A673 (cell line): ENCODE measurements at regions not wholly inside any gene's neighbourhood (a gene's known extent, or its start where the extent isn't known, plus 50 kb on each side); places are given as distances from the start of the nearest gene placed in this dataset.

ENCODE experiments used
- BruUV-seq: library from RNA; stranded (reverse); fragments of 400-500 nt; replicated peaks from 2 replicates; lab custom pipeline; 2021; lab: Mats Ljungman, UMichigan
- CTCF ChIA-PET: fragments of 300-600 bp; sonication (Branson Sonifier 250); formaldehyde crosslinking; loops from one replicate; lab custom pipeline; 2022; ENCODE audit warnings: antibody characterized with exemption; lab: Charles Lee
- POLR2A ChIA-PET: fragments of 300-600 bp; sonication (Branson Sonifier 250); formaldehyde crosslinking; loops from one replicate; lab custom pipeline; 2022; ENCODE audit warnings: antibody characterized with exemption; ENCODE audit not compliant: low non-redundant PET; lab: Charles Lee
- DNase-seq: peaks from one replicate; pipeline ENCODE4 v3.0.0-alpha.2; 2015; ENCODE audit warnings: low spot score
- H3K27ac ChIP-seq: fragments of 200-600 bp; sonication (generic); 2 replicates; pipeline ENCODE4 v1.5.1; 2016; ENCODE audit warnings: mixed run types, low read depth, mild to moderate bottlenecking, mixed read lengths, antibody characterized with exemption, low read length; ENCODE audit not compliant: poor library complexity, severe bottlenecking
- H3K27me3 ChIP-seq: fragments of 200-600 bp; sonication (generic); replicated peaks from 2 replicates; pipeline ENCODE4 v1.6.1; 2017; ENCODE audit warnings: mixed run types, low read depth, mild to moderate bottlenecking, mixed read lengths, antibody characterized with exemption, low read length; ENCODE audit not compliant: insufficient read depth, poor library complexity
- H3K36me3 ChIP-seq: fragments of 200-600 bp; sonication (generic); 2 replicates; pipeline ENCODE4 v1.6.1; 2016; ENCODE audit warnings: mixed run types, mild to moderate bottlenecking, mixed read lengths, antibody characterized with exemption, low read length; ENCODE audit not compliant: insufficient read depth, poor library complexity, severe bottlenecking
- H3K4me1 ChIP-seq: fragments of 200-600 bp; sonication (generic); 2 replicates; pipeline ENCODE4 v1.6.1; 2017; ENCODE audit warnings: mixed run types, mild to moderate bottlenecking, mixed read lengths, antibody characterized with exemption, low read length; ENCODE audit not compliant: insufficient read depth, poor library complexity, severe bottlenecking
- H3K4me3 ChIP-seq: fragments of 200-600 bp; sonication (generic); 2 replicates; pipeline ENCODE4 v1.5.1; 2016; ENCODE audit warnings: low read depth, mixed run types, mild to moderate bottlenecking, mixed read lengths, low read length; ENCODE audit not compliant: poor library complexity, severe bottlenecking
- H3K9me3 ChIP-seq: fragments of 200-600 bp; sonication (generic); 2 replicates; pipeline ENCODE4 v1.6.1; 2016; ENCODE audit warnings: mixed run types, low read depth, mild to moderate bottlenecking, mixed read lengths, antibody characterized with exemption, low read length; ENCODE audit not compliant: poor library complexity, severe bottlenecking
- CTCF ChIP-seq: fragments of 300-800, 200-600 bp; sonication (generic); conservative IDR thresholded peaks from 2 replicates; pipeline ENCODE4 v1.5.1; 2017; ENCODE audit warnings: low read depth, mild to moderate bottlenecking, antibody characterized with exemption, low read length, moderate library complexity, mixed read lengths
- EZH2 ChIP-seq: fragments of 200-600 bp; sonication (generic); IDR thresholded peaks from 2 replicates; pipeline ENCODE4 v1.6.1; 2017; ENCODE audit warnings: borderline replicate concordance, low read depth, mild to moderate bottlenecking, mixed read lengths, antibody characterized with exemption, low read length; ENCODE audit not compliant: poor library complexity, severe bottlenecking
- intact Hi-C: fragments of 100-400 bp; cut with micrococcal nuclease; formaldehyde crosslinking; loops from one replicate; pipeline ENCODE4 v1.10.0; 2022; ENCODE audit not compliant: unreplicated experiment

- no peak for DNase-seq
- ChIA-PET CTCF (no interaction called here), POLR2A (no interaction called here)
- intact Hi-C loops = no loop called here
- Histone ChIP-seq H3K9me3 (no peaks in the 10 kb centered on the region), H3K27me3 (peaks cover 58% of the 10 kb centered on the region), H3K27ac (no peak overlapping the region), H3K4me1 (no peaks in the 10 kb centered on the region), H3K4me3 (no peak overlapping the region), H3K36me3 (no peaks in the 10 kb centered on the region)
- no TSS peak for BruUV-seq
- TF ChIP-seq CTCF (no peak), EZH2 (no peak)
Measured at GRCh38 chr1:47591801-47592200, 154.0 kb downstream of the FOXD2 start.

GRCh38 chr1:47592296-47593012 is 154.6 kb downstream of the FOXD2 start:
- DNase-seq = no peak
- H3K4me1 ChIP-seq = no peaks in the 10 kb centered on the region
- TF ChIP-seq CTCF = no peak
- no peaks in the 10 kb centered on the region for H3K9me3 ChIP-seq
- BruUV-seq = no TSS peak
- H3K4me3 ChIP-seq = no peak overlapping the region
- POLR2A ChIA-PET = no interaction called here
- peaks cover 58% of the 10 kb centered on the region for H3K27me3 ChIP-seq
- intact Hi-C loops = no loop called here
- CTCF ChIA-PET = no interaction called here
- H3K27ac ChIP-seq = no peak overlapping the region
- no peaks in the 10 kb centered on the region for H3K36me3 ChIP-seq

GRCh38 chr1:47593013-47593568 is 155.2 kb downstream of the FOXD2 start:
- POLR2A ChIA-PET = no interaction called here
- BruUV-seq = no TSS peak
- H3K27ac ChIP-seq = no peak overlapping the region
- H3K4me3 ChIP-seq = no peak overlapping the region
- intact Hi-C loops = no loop called here
- H3K9me3 ChIP-seq = no peaks in the 10 kb centered on the region
- peaks cover 58% of the 10 kb centered on the region for H3K27me3 ChIP-seq
- CTCF ChIA-PET = no interaction called here
- H3K4me1 ChIP-seq = no peaks in the 10 kb centered on the region
- peak; percentile 90 for TF ChIP-seq EZH2
- no peak for TF ChIP-seq CTCF
- no peak for DNase-seq
- no peaks in the 10 kb centered on the region for H3K36me3 ChIP-seq
